Naive thymus-derived CD4-positive, alpha-beta T cell (primary cell): ENCODE measurements at regions not wholly inside any gene's neighbourhood (a gene's known extent, or its start where the extent isn't known, plus 50 kb on each side); places are given as distances from the start of the nearest gene placed in this dataset.

ENCODE experiments used
- ATAC-seq: fragments of 150-1000 bp; cut with Tn5 transposase; 2 replicates; pipeline ENCODE4 v1.10.0; 2021; ENCODE audit warnings: mild to moderate bottlenecking, moderate library complexity
- CTCF ChIA-PET: fragments of 350-600 bp; sonication (Branson Sonifier 250); formaldehyde crosslinking; loops from one replicate; lab custom pipeline; 2021; ENCODE audit warnings: antibody characterized with exemption; lab: Charles Lee
- POLR2A ChIA-PET: fragments of 350-600 bp; sonication (Branson Sonifier 250); formaldehyde crosslinking; loops from one replicate; lab custom pipeline; 2021; ENCODE audit warnings: antibody characterized with exemption, inconsistent platforms; lab: Charles Lee
- DNase-seq, 9 donors: peaks; one replicate each; pipeline versions ENCODE4 v3.0.0 to v3.0.0-alpha.2; 2020 to 2022; ENCODE audit warnings: mixed read lengths in 1 of 9
- H3K27ac ChIP-seq: one replicate; pipeline ENCODE4 v1.7.0; 2013; ENCODE audit warnings: mild to moderate bottlenecking, low read depth, low read length, moderate library complexity
- H3K27me3 ChIP-seq, 2 donors: one replicate each; pipeline ENCODE4 v1.7.0; 2013; ENCODE audit warnings: low read length in 2 of 2, mild to moderate bottlenecking in 2 of 2, moderate library complexity in 2 of 2; ENCODE audit not compliant: control insufficient read depth in 2 of 2, insufficient read depth in 2 of 2
- H3K36me3 ChIP-seq, 3 experiments: 1 replicate in 2 of 3; 2 replicates in 1 of 3; pipeline ENCODE4 v1.7.0; 2013; ENCODE audit warnings: low read length in 3 of 3, mild to moderate bottlenecking in 3 of 3, moderate library complexity in 1 of 3; ENCODE audit not compliant: insufficient read depth in 3 of 3, control insufficient read depth in 2 of 3
- H3K4me1 ChIP-seq, 2 donors: one replicate each; pipeline ENCODE4 v1.7.0; 2013; ENCODE audit warnings: low read length in 2 of 2, mild to moderate bottlenecking in 2 of 2, moderate library complexity in 1 of 2; ENCODE audit not compliant: control insufficient read depth in 2 of 2, insufficient read depth in 2 of 2
- H3K4me3 ChIP-seq: 2 replicates; pipeline ENCODE4 v1.7.0; 2013; ENCODE audit warnings: mild to moderate bottlenecking, low read length
- H3K9me3 ChIP-seq, 3 experiments: 1 replicate in 2 of 3; 2 replicates in 1 of 3; pipeline ENCODE4 v1.7.0; 2013; ENCODE audit warnings: low read length in 3 of 3; ENCODE audit not compliant: control insufficient read depth in 2 of 3
- H3K27ac Mint-ChIP-seq, 9 donors: one replicate each; pipeline ENCODE4 v1.8.0; 2020 to 2022; ENCODE audit warnings: mixed read lengths in 9 of 9, mild to moderate bottlenecking in 8 of 9, moderate library complexity in 5 of 9, inconsistent platforms in 2 of 9
- H3K27me3 Mint-ChIP-seq, 5 donors: one replicate each; pipeline ENCODE4 v1.8.0; 2021 to 2022; ENCODE audit warnings: mixed read lengths in 5 of 5, mild to moderate bottlenecking in 1 of 5
- H3K36me3 Mint-ChIP-seq, 5 donors: one replicate each; pipeline ENCODE4 v1.8.0; 2020 to 2022; ENCODE audit warnings: mixed read lengths in 5 of 5, mild to moderate bottlenecking in 3 of 5, inconsistent platforms in 1 of 5
- H3K4me1 Mint-ChIP-seq, 7 donors: one replicate each; pipeline ENCODE4 v1.8.0; 2020 to 2022; ENCODE audit warnings: mixed read lengths in 7 of 7, mild to moderate bottlenecking in 3 of 7, inconsistent platforms in 1 of 7
- H3K4me3 Mint-ChIP-seq, 10 donors: one replicate each; pipeline ENCODE4 v1.8.0; 2020 to 2022; ENCODE audit warnings: mild to moderate bottlenecking in 10 of 10, mixed read lengths in 10 of 10, moderate library complexity in 6 of 10, inconsistent platforms in 2 of 10
- H3K9me3 Mint-ChIP-seq, 11 donors: one replicate each; pipeline ENCODE4 v1.8.0; 2020 to 2022; ENCODE audit warnings: mixed read lengths in 11 of 11, mild to moderate bottlenecking in 4 of 11, inconsistent platforms in 1 of 11, moderate library complexity in 1 of 11
- intact Hi-C, 2 donors: fragments of 100-400 bp; cut with micrococcal nuclease; formaldehyde crosslinking; loops; one replicate each; pipeline ENCODE4 v1.15.1; 2023

GRCh38 chr6:50602292-50602691 lies 111.0 kb upstream of the TFAP2D start:
- no peak overlapping the region for H3K4me3 Mint-ChIP-seq
- ChIA-PET CTCF (no interaction called here), POLR2A (no interaction called here)
- H3K9me3 ChIP-seq = no peaks in the 10 kb centered on the region
- H3K4me1 Mint-ChIP-seq = no peaks in the 10 kb centered on the region
- H3K27ac Mint-ChIP-seq = no peak overlapping the region
- H3K4me3 ChIP-seq = no peak overlapping the region
- no peaks in the 10 kb centered on the region for H3K27me3 ChIP-seq
- H3K27me3 Mint-ChIP-seq = no peaks in the 10 kb centered on the region
- H3K27ac ChIP-seq = no peak overlapping the region
- peak in 2 of 9 donors; percentile 7 to 15 for DNase-seq
- no peaks in the 10 kb centered on the region for H3K36me3 ChIP-seq
- H3K36me3 Mint-ChIP-seq = no peaks in the 10 kb centered on the region
- intact Hi-C loops = loop anchor here in 1 of 2 donors (1.0 kb wide), 1 partner anchor 474 kb away; no protein-coding TSS in a partner anchor
- ATAC-seq = no peak
- H3K4me1 ChIP-seq = no peaks in the 10 kb centered on the region
- no peaks in the 10 kb centered on the region for H3K9me3 Mint-ChIP-seq

GRCh38 chr6:50608421-50608820 lies 104.9 kb upstream of the TFAP2D start:
- peaks cover 0 to 5% (median 0%) of the 10 kb centered on the region in 11 donors for H3K9me3 Mint-ChIP-seq

GRCh38 chr6:50610562-50610961 lies 102.8 kb upstream of the TFAP2D start:
- POLR2A ChIA-PET = no interaction called here
- H3K36me3 ChIP-seq = no peaks in the 10 kb centered on the region
- ATAC-seq = no peak

More at GRCh38 chr6:50608421-50608820, 104.9 kb upstream of the TFAP2D start:
- H3K4me3 Mint-ChIP-seq = no peak overlapping the region
- Histone ChIP-seq H3K36me3 (no peaks in the 10 kb centered on the region), H3K9me3 (peaks cover 0 to 2% (median 0%) of the 10 kb centered on the region in 3 experiments), H3K27me3 (no peaks in the 10 kb centered on the region), H3K27ac (no peak overlapping the region), H3K4me1 (no peaks in the 10 kb centered on the region), H3K4me3 (no peak overlapping the region)
- no peaks in the 10 kb centered on the region for H3K36me3 Mint-ChIP-seq
- ATAC-seq (no peak), DNase-seq (no peak)
- no peaks in the 10 kb centered on the region for H3K27me3 Mint-ChIP-seq
- ChIA-PET CTCF (no interaction called here), POLR2A (no interaction called here)
- no peaks in the 10 kb centered on the region for H3K4me1 Mint-ChIP-seq
- no peak overlapping the region for H3K27ac Mint-ChIP-seq
- intact Hi-C loops = no loop called here

GRCh38 chr6:50635429-50635828 lies 77.9 kb upstream of the TFAP2D start:
- Mint-ChIP-seq H3K27ac (no peak overlapping the region), H3K27me3 (no peaks in the 10 kb centered on the region), H3K4me1 (no peaks in the 10 kb centered on the region), H3K4me3 (no peak overlapping the region), H3K9me3 (peaks cover 0 to 21% (median 5%) of the 10 kb centered on the region in 11 donors), H3K36me3 (no peaks in the 10 kb centered on the region)
- H3K4me3 ChIP-seq = no peak overlapping the region
- no peak overlapping the region for H3K27ac ChIP-seq
- H3K27me3 ChIP-seq = no peaks in the 10 kb centered on the region
- no peak for ATAC-seq
- H3K36me3 ChIP-seq = no peaks in the 10 kb centered on the region
- ChIA-PET POLR2A (no interaction called here), CTCF (no interaction called here)
- no peak for DNase-seq
- intact Hi-C loops = no loop called here
- no peaks in the 10 kb centered on the region for H3K4me1 ChIP-seq
- no peaks in the 10 kb centered on the region for H3K9me3 ChIP-seq

More at GRCh38 chr6:50610562-50610961, 102.8 kb upstream of the TFAP2D start:
- Mint-ChIP-seq H3K4me3 (no peak overlapping the region), H3K9me3 (peaks cover 0 to 8% (median 0%) of the 10 kb centered on the region in 11 donors), H3K4me1 (no peaks in the 10 kb centered on the region), H3K27me3 (no peaks in the 10 kb centered on the region), H3K27ac (no peak overlapping the region), H3K36me3 (no peaks in the 10 kb centered on the region)
- Histone ChIP-seq H3K9me3 (peaks cover 0 to 4% (median 0%) of the 10 kb centered on the region in 3 experiments), H3K27ac (no peak overlapping the region), H3K27me3 (no peaks in the 10 kb centered on the region), H3K4me1 (no peaks in the 10 kb centered on the region), H3K4me3 (no peak overlapping the region)
- no peak for DNase-seq
- intact Hi-C loops = no loop called here
- CTCF ChIA-PET = no interaction called here

GRCh38 chr6:50637267-50637666 lies 76.1 kb upstream of the TFAP2D start:
- DNase-seq (no peak), ATAC-seq (no peak)
- no peaks in the 10 kb centered on the region for H3K36me3 Mint-ChIP-seq
- H3K9me3 Mint-ChIP-seq = peaks cover 0 to 20% (median 4%) of the 10 kb centered on the region in 11 donors
- no peaks in the 10 kb centered on the region for H3K4me1 Mint-ChIP-seq
- no peak overlapping the region for H3K4me3 Mint-ChIP-seq
- Histone ChIP-seq H3K36me3 (no peaks in the 10 kb centered on the region), H3K27me3 (no peaks in the 10 kb centered on the region), H3K27ac (no peak overlapping the region), H3K9me3 (no peaks in the 10 kb centered on the region), H3K4me3 (no peak overlapping the region), H3K4me1 (no peaks in the 10 kb centered on the region)
- POLR2A ChIA-PET = no interaction called here
- no peak overlapping the region for H3K27ac Mint-ChIP-seq
- CTCF ChIA-PET = no interaction called here
- H3K27me3 Mint-ChIP-seq = no peaks in the 10 kb centered on the region
- intact Hi-C loops = no loop called here

- peaks cover 0 to 35% (median 22%) of the 10 kb centered on the region in 11 donors for H3K9me3 Mint-ChIP-seq
- DNase-seq (no peak), ATAC-seq (no peak)
- Histone ChIP-seq H3K4me3 (no peak overlapping the region), H3K4me1 (no peaks in the 10 kb centered on the region), H3K36me3 (no peaks in the 10 kb centered on the region), H3K27me3 (no peaks in the 10 kb centered on the region), H3K9me3 (peaks cover 0 to 7% (median 0%) of the 10 kb centered on the region in 3 experiments), H3K27ac (no peak overlapping the region)
- no peaks in the 10 kb centered on the region for H3K27me3 Mint-ChIP-seq
- ChIA-PET POLR2A (no interaction called here), CTCF (no interaction called here)
- no peak overlapping the region for H3K27ac Mint-ChIP-seq
- H3K36me3 Mint-ChIP-seq = peaks cover 0 to 7% (median 0%) of the 10 kb centered on the region in 5 donors
- H3K4me3 Mint-ChIP-seq = no peak overlapping the region
- H3K4me1 Mint-ChIP-seq = no peaks in the 10 kb centered on the region
- intact Hi-C loops = no loop called here
These were observed 64.2 kb upstream of the TFAP2D start for GRCh38 chr6:50649086-50649485.

- Mint-ChIP-seq H3K27me3 (no peaks in the 10 kb centered on the region), H3K36me3 (peaks cover 0 to 7% (median 0%) of the 10 kb centered on the region in 5 donors), H3K27ac (no peak overlapping the region), H3K9me3 (peaks cover 0 to 21% (median 13%) of the 10 kb centered on the region in 11 donors), H3K4me1 (no peaks in the 10 kb centered on the region), H3K4me3 (no peak overlapping the region)
- Histone ChIP-seq H3K4me1 (no peaks in the 10 kb centered on the region), H3K36me3 (no peaks in the 10 kb centered on the region), H3K27me3 (no peaks in the 10 kb centered on the region), H3K4me3 (no peak overlapping the region), H3K9me3 (peaks cover 0 to 7% (median 0%) of the 10 kb centered on the region in 3 experiments), H3K27ac (no peak overlapping the region)
- CTCF ChIA-PET = no interaction called here
- DNase-seq (no peak), ATAC-seq (no peak)
- intact Hi-C loops = no loop called here
- POLR2A ChIA-PET = no interaction called here
These were observed 60.1 kb upstream of the TFAP2D start for GRCh38 chr6:50653253-50653652.
